ENCODE measurements at regions not wholly inside any gene's neighbourhood (a gene's known extent, or its start where the extent isn't known, plus 50 kb on each side); places are given as distances from the start of the nearest gene placed in this dataset.

GRCh38 chr7:21160401-21160800, 267.5 kb upstream of the SP4 start:
- H3K4me2 ChIP-seq (ENCODE audit: low read depth, low read length) = no peak overlapping the region
- no peak overlapping the region for H4K91ac ChIP-seq (ENCODE audit: insufficient read depth, low read depth, low read length)
- no peak for ATAC-seq (ENCODE audit: low read depth)
- H3K9me1 ChIP-seq (ENCODE audit: insufficient read depth, low read length) = no peaks in the 10 kb centered on the region
- no peak for TF ChIP-seq BHLHE40 (IDR thresholded peaks at IDR 0.05; ENCODE audit: low read depth, low read length)
- TF ChIP-seq CHD1 (IDR thresholded peaks at IDR 0.05; ENCODE audit: low read depth, low read length) = no peak
- no peak for TF ChIP-seq RCOR1 (IDR thresholded peaks at IDR 0.05; ENCODE audit: insufficient replicate concordance, low read length)
- TF ChIP-seq CEBPB (IDR thresholded peaks at IDR 0.05; ENCODE audit: low read depth, low read length) = no peak
- no peak for TF ChIP-seq RFX5 (IDR thresholded peaks at IDR 0.05; ENCODE audit: low read depth, low read length)
- no peak for TF ChIP-seq NFE2L2 (IDR thresholded peaks at IDR 0.05; ENCODE audit: low read depth, low read length)
- no peak for TF ChIP-seq MXI1 (IDR thresholded peaks at IDR 0.05; ENCODE audit: borderline replicate concordance, low read depth, low read length)
- TF ChIP-seq MAZ (IDR thresholded peaks at IDR 0.05; ENCODE audit: borderline replicate concordance, low read depth, low read length) = no peak
- TF ChIP-seq RAD21 (IDR thresholded peaks at IDR 0.05; ENCODE audit: low read length) = no peak
- TF ChIP-seq POLR2A (IDR thresholded peaks at IDR 0.05; ENCODE audit: low read depth, low read length) = no peak
- no peak for TF ChIP-seq CTCF (conservative IDR thresholded peaks at IDR 0.05; ENCODE audit: low read depth, low read length)
- no peak for TF ChIP-seq FOS (IDR thresholded peaks at IDR 0.05; ENCODE audit: low read depth, low read length)
- TF ChIP-seq USF2 (IDR thresholded peaks at IDR 0.05; ENCODE audit: low read depth, low read length) = no peak
- TF ChIP-seq ELK1 (IDR thresholded peaks at IDR 0.05; ENCODE audit: borderline replicate concordance, low read depth, low read length) = no peak
- no peak for TF ChIP-seq SMC3 (IDR thresholded peaks at IDR 0.05; ENCODE audit: low read depth, low read length)
- no peak for TF ChIP-seq MAFK (IDR thresholded peaks at IDR 0.05; ENCODE audit: low read depth, low read length)
- no peak overlapping the region for H2BK15ac ChIP-seq (ENCODE audit: low read depth, low read length)
- in situ Hi-C loops (cut with MboI; ENCODE audit: low sequenced_read_pairs) = no loop called here
- no peak overlapping the region for H2BK120ac ChIP-seq (ENCODE audit: low read depth, low read length)
- H4K5ac ChIP-seq (ENCODE audit: low read depth, low read length) = no peak overlapping the region
- no peak overlapping the region for H3K18ac ChIP-seq (ENCODE audit: low read depth, low read length)
- H3K56ac ChIP-seq (ENCODE audit: extremely low read depth, insufficient read depth, low read length) = no peak overlapping the region
- H3K14ac ChIP-seq (replicated peaks; ENCODE audit: low read depth, low read length) = no peak overlapping the region
- 71% methylated on average over 1 of the region's 5 CpGs; no CpG with 5 or more reads in 1 of the 2 experiments for WGBS, 2 experiments (ENCODE audit: extremely low coverage in 2 of 2, insufficient read length in 1 of 2)
- H3K4ac ChIP-seq (ENCODE audit: low read depth, low read length) = no peak overlapping the region
- no peaks in the 10 kb centered on the region for H3K79me1 ChIP-seq (ENCODE audit: low read depth in 1 of 2, low read length in 2 of 2)
- H2AFZ ChIP-seq (replicated peaks; ENCODE audit: low read length, poor library complexity) = no peak overlapping the region
- peaks cover 7% of the 10 kb centered on the region for H3K9me3 ChIP-seq (ENCODE audit: control insufficient read depth, insufficient read depth, low read length)
- no peak overlapping the region for H3K9ac ChIP-seq (ENCODE audit: low read depth, low read length)
- H2BK5ac ChIP-seq (ENCODE audit: low read depth, low read length, poor library complexity, severe bottlenecking) = no peak overlapping the region
- no peak overlapping the region for H3K4me3 ChIP-seq (ENCODE audit: insufficient read depth, low read depth, low read length)
- intact Hi-C loops (cut with micrococcal nuclease) = no loop called here
- H3K27ac ChIP-seq (ENCODE audit: insufficient read depth, low read length) = no peak overlapping the region
- H3K27me3 ChIP-seq (ENCODE audit: control insufficient read depth, insufficient read depth, low read length) = no peaks in the 10 kb centered on the region
- no peaks in the 10 kb centered on the region for H4K20me1 ChIP-seq (ENCODE audit: insufficient read depth, low read length)
- no peak overlapping the region for H3K23ac ChIP-seq (ENCODE audit: low read depth, low read length)
- CTCF ChIA-PET = no interaction called here
- H3K4me1 ChIP-seq (ENCODE audit: control insufficient read depth, insufficient read depth, low read length) = no peaks in the 10 kb centered on the region
- no peaks in the 10 kb centered on the region for H3K36me3 ChIP-seq (ENCODE audit: control insufficient read depth, insufficient read depth, low read length)
- H2AK9ac ChIP-seq (replicated peaks; ENCODE audit: low read depth, low read length, poor library complexity) = no peak overlapping the region
- no peak overlapping the region for H4K8ac ChIP-seq (ENCODE audit: low read depth in 2 of 2, low read length in 2 of 2)
- H2AK5ac ChIP-seq (ENCODE audit: low read depth, low read length) = no peak overlapping the region
- POLR2A ChIA-PET (ENCODE audit: unreplicated experiment) = no interaction called here
- H2BK20ac ChIP-seq (ENCODE audit: low read depth, low read length) = no peak overlapping the region
- BruUV-seq (replicated peaks) = no TSS peak
- no peak for DNase-seq
- dilution Hi-C loops (cut with HindIII; ENCODE audit: low sequenced_read_pairs, unreplicated experiment) = no loop called here
